Naive thymus-derived CD4-positive, alpha-beta T cell (primary cell): ENCODE measurements at regions not wholly inside any gene's neighbourhood (a gene's known extent, or its start where the extent isn't known, plus 50 kb on each side); places are given as distances from the start of the nearest gene placed in this dataset.

Experiments
- ATAC-seq: fragments of 150-1000 bp; cut with Tn5 transposase; 2 replicates; pipeline ENCODE4 v1.10.0; 2021; ENCODE audit warnings: mild to moderate bottlenecking, moderate library complexity
- CTCF ChIA-PET: fragments of 350-600 bp; sonication (Branson Sonifier 250); formaldehyde crosslinking; loops from one replicate; lab custom pipeline; 2021; ENCODE audit warnings: antibody characterized with exemption; lab: Charles Lee
- POLR2A ChIA-PET: fragments of 350-600 bp; sonication (Branson Sonifier 250); formaldehyde crosslinking; loops from one replicate; lab custom pipeline; 2021; ENCODE audit warnings: antibody characterized with exemption, inconsistent platforms; lab: Charles Lee
- DNase-seq, 9 donors: peaks; one replicate each; pipeline versions ENCODE4 v3.0.0 to v3.0.0-alpha.2; 2020 to 2022; ENCODE audit warnings: mixed read lengths in 1 of 9
- H3K27ac ChIP-seq: one replicate; pipeline ENCODE4 v1.7.0; 2013; ENCODE audit warnings: mild to moderate bottlenecking, low read depth, low read length, moderate library complexity
- H3K27me3 ChIP-seq, 2 donors: one replicate each; pipeline ENCODE4 v1.7.0; 2013; ENCODE audit warnings: low read length in 2 of 2, mild to moderate bottlenecking in 2 of 2, moderate library complexity in 2 of 2; ENCODE audit not compliant: control insufficient read depth in 2 of 2, insufficient read depth in 2 of 2
- H3K36me3 ChIP-seq, 3 experiments: 1 replicate in 2 of 3; 2 replicates in 1 of 3; pipeline ENCODE4 v1.7.0; 2013; ENCODE audit warnings: low read length in 3 of 3, mild to moderate bottlenecking in 3 of 3, moderate library complexity in 1 of 3; ENCODE audit not compliant: insufficient read depth in 3 of 3, control insufficient read depth in 2 of 3
- H3K4me1 ChIP-seq, 2 donors: one replicate each; pipeline ENCODE4 v1.7.0; 2013; ENCODE audit warnings: low read length in 2 of 2, mild to moderate bottlenecking in 2 of 2, moderate library complexity in 1 of 2; ENCODE audit not compliant: control insufficient read depth in 2 of 2, insufficient read depth in 2 of 2
- H3K4me3 ChIP-seq: 2 replicates; pipeline ENCODE4 v1.7.0; 2013; ENCODE audit warnings: mild to moderate bottlenecking, low read length
- H3K9me3 ChIP-seq, 3 experiments: 1 replicate in 2 of 3; 2 replicates in 1 of 3; pipeline ENCODE4 v1.7.0; 2013; ENCODE audit warnings: low read length in 3 of 3; ENCODE audit not compliant: control insufficient read depth in 2 of 3
- H3K27ac Mint-ChIP-seq, 9 donors: one replicate each; pipeline ENCODE4 v1.8.0; 2020 to 2022; ENCODE audit warnings: mixed read lengths in 9 of 9, mild to moderate bottlenecking in 8 of 9, moderate library complexity in 5 of 9, inconsistent platforms in 2 of 9
- H3K27me3 Mint-ChIP-seq, 5 donors: one replicate each; pipeline ENCODE4 v1.8.0; 2021 to 2022; ENCODE audit warnings: mixed read lengths in 5 of 5, mild to moderate bottlenecking in 1 of 5
- H3K36me3 Mint-ChIP-seq, 5 donors: one replicate each; pipeline ENCODE4 v1.8.0; 2020 to 2022; ENCODE audit warnings: mixed read lengths in 5 of 5, mild to moderate bottlenecking in 3 of 5, inconsistent platforms in 1 of 5
- H3K4me1 Mint-ChIP-seq, 7 donors: one replicate each; pipeline ENCODE4 v1.8.0; 2020 to 2022; ENCODE audit warnings: mixed read lengths in 7 of 7, mild to moderate bottlenecking in 3 of 7, inconsistent platforms in 1 of 7
- H3K4me3 Mint-ChIP-seq, 10 donors: one replicate each; pipeline ENCODE4 v1.8.0; 2020 to 2022; ENCODE audit warnings: mild to moderate bottlenecking in 10 of 10, mixed read lengths in 10 of 10, moderate library complexity in 6 of 10, inconsistent platforms in 2 of 10
- H3K9me3 Mint-ChIP-seq, 11 donors: one replicate each; pipeline ENCODE4 v1.8.0; 2020 to 2022; ENCODE audit warnings: mixed read lengths in 11 of 11, mild to moderate bottlenecking in 4 of 11, inconsistent platforms in 1 of 11, moderate library complexity in 1 of 11
- intact Hi-C, 2 donors: fragments of 100-400 bp; cut with micrococcal nuclease; formaldehyde crosslinking; loops; one replicate each; pipeline ENCODE4 v1.15.1; 2023

GRCh38 chr14:48874711-48875110 lies 711.5 kb downstream of the RPS29 start:
- peaks cover 0 to 2% (median 0%) of the 10 kb centered on the region in 11 donors for H3K9me3 Mint-ChIP-seq
- DNase-seq: no peak
- no peak overlapping the region for H3K27ac ChIP-seq
- CTCF ChIA-PET: no interaction called here
- no peaks in the 10 kb centered on the region for H3K27me3 ChIP-seq
- no peaks in the 10 kb centered on the region for H3K36me3 Mint-ChIP-seq
- H3K4me3 ChIP-seq: no peak overlapping the region
- no peak for ATAC-seq
- H3K4me3 Mint-ChIP-seq: no peak overlapping the region
- H3K27ac Mint-ChIP-seq: no peak overlapping the region
- no peaks in the 10 kb centered on the region for H3K36me3 ChIP-seq
- no peaks in the 10 kb centered on the region for H3K9me3 ChIP-seq
- no peaks in the 10 kb centered on the region for H3K27me3 Mint-ChIP-seq
- H3K4me1 ChIP-seq: no peaks in the 10 kb centered on the region
- intact Hi-C loops: no loop called here
- POLR2A ChIA-PET: no interaction called here
- no peaks in the 10 kb centered on the region for H3K4me1 Mint-ChIP-seq

GRCh38 chr14:48857366-48857765 lies 728.8 kb downstream of the RPS29 start:
- H3K4me1 ChIP-seq: no peaks in the 10 kb centered on the region
- peaks cover 0 to 6% (median 0%) of the 10 kb centered on the region in 11 donors for H3K9me3 Mint-ChIP-seq

GRCh38 chr14:48853159-48853558 lies 733.0 kb downstream of the RPS29 start:
- peaks cover 0 to 6% (median 0%) of the 10 kb centered on the region in 11 donors for H3K9me3 Mint-ChIP-seq

More at GRCh38 chr14:48857366-48857765, 728.8 kb downstream of the RPS29 start:
- Histone ChIP-seq H3K27me3 (no peaks in the 10 kb centered on the region), H3K36me3 (no peaks in the 10 kb centered on the region), H3K4me3 (no peak overlapping the region), H3K27ac (no peak overlapping the region), H3K9me3 (no peaks in the 10 kb centered on the region)
- ChIA-PET CTCF (no interaction called here), POLR2A (no interaction called here)
- Mint-ChIP-seq H3K4me1 (no peaks in the 10 kb centered on the region), H3K36me3 (no peaks in the 10 kb centered on the region), H3K27ac (no peak overlapping the region), H3K27me3 (peaks cover 0 to 5% (median 0%) of the 10 kb centered on the region in 5 donors), H3K4me3 (no peak overlapping the region)
- intact Hi-C loops: no loop called here
- ATAC-seq (no peak), DNase-seq (no peak)

DNA sequence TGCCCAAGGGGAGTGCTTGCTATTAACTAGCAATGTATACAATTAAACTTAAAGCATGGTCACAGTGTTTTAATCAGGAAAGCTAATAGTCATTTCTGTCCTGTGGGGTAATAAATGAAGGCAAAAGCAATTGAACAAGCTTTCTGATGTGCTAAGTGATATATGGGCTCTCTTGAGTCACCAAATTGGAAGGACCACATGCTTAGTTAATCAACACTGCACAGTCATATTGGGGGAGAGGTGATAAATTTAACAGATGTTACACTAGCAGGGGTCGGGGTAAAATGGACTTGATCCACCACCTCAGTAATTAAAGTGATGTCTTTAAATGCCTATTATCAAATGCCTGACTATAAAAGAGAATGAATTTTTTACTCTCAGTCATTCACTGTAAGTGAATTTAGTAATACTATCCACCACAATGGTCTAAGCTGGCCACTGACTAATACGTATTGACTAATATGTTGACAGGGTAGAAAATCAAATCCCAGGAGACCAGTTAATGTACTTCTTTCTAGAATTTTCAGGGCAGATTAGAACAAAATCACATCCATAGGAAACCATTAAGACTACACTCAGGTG lies 736.3 kb downstream of the RPS29 start:
- no peak overlapping the region for H3K27ac ChIP-seq
- no peaks in the 10 kb centered on the region for H3K4me1 ChIP-seq
- POLR2A ChIA-PET: no interaction called here
- Mint-ChIP-seq H3K9me3 (peaks cover 0 to 11% (median 2%) of the 10 kb centered on the region in 11 donors), H3K36me3 (no peaks in the 10 kb centered on the region), H3K27ac (no peak overlapping the region), H3K4me1 (no peaks in the 10 kb centered on the region), H3K4me3 (no peak overlapping the region), H3K27me3 (peaks cover 0 to 5% (median 0%) of the 10 kb centered on the region in 5 donors)
- no peaks in the 10 kb centered on the region for H3K9me3 ChIP-seq
- intact Hi-C loops: no loop called here
- no peak overlapping the region for H3K4me3 ChIP-seq
- CTCF ChIA-PET: no interaction called here
- no peak for ATAC-seq
- H3K36me3 ChIP-seq: no peaks in the 10 kb centered on the region
- no peak for DNase-seq
- no peaks in the 10 kb centered on the region for H3K27me3 ChIP-seq

More at GRCh38 chr14:48853159-48853558, 733.0 kb downstream of the RPS29 start:
- Mint-ChIP-seq H3K4me1 (no peaks in the 10 kb centered on the region), H3K4me3 (no peak overlapping the region), H3K36me3 (no peaks in the 10 kb centered on the region), H3K27me3 (peaks cover 0 to 5% (median 0%) of the 10 kb centered on the region in 5 donors), H3K27ac (no peak overlapping the region)
- ChIA-PET POLR2A (no interaction called here), CTCF (no interaction called here)
- intact Hi-C loops: no loop called here
- Histone ChIP-seq H3K4me3 (no peak overlapping the region), H3K27ac (no peak overlapping the region), H3K9me3 (no peaks in the 10 kb centered on the region), H3K36me3 (no peaks in the 10 kb centered on the region), H3K27me3 (no peaks in the 10 kb centered on the region), H3K4me1 (no peaks in the 10 kb centered on the region)
- ATAC-seq: no peak
- no peak for DNase-seq

DNA sequence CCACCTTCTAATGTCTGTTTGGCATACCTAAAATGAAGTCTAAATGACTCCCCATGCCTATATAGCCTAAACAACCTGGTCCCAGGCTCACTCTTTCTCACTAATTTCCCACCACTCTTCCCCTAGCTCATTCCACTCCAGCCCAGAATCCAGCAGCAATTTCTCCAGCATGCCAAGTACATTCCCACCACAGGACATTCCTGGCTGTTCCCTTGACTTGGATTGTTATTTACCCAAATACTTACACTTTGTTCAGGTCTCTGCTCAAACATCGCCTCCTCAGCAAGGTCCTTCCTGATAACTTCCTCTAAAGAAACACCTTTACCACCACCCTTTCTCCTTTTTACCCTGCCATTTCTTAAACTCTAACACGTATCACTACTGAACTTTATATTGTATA lies 743.4 kb downstream of the RPS29 start:
- H3K4me3 Mint-ChIP-seq: no peak overlapping the region
- H3K36me3 Mint-ChIP-seq: no peaks in the 10 kb centered on the region
- H3K4me1 ChIP-seq: no peaks in the 10 kb centered on the region
- no peak overlapping the region for H3K27ac Mint-ChIP-seq
- DNase-seq: no peak
- H3K4me3 ChIP-seq: no peak overlapping the region
- no peak overlapping the region for H3K27ac ChIP-seq
- no peaks in the 10 kb centered on the region for H3K27me3 ChIP-seq
- H3K9me3 ChIP-seq: no peaks in the 10 kb centered on the region
- H3K36me3 ChIP-seq: no peaks in the 10 kb centered on the region
- ChIA-PET CTCF (no interaction called here), POLR2A (no interaction called here)
- ATAC-seq: no peak
- no peaks in the 10 kb centered on the region for H3K4me1 Mint-ChIP-seq
- intact Hi-C loops: no loop called here
- peaks cover 0 to 3% (median 0%) of the 10 kb centered on the region in 5 donors for H3K27me3 Mint-ChIP-seq
- H3K9me3 Mint-ChIP-seq: peaks cover 0 to 7% (median 0%) of the 10 kb centered on the region in 11 donors

GRCh38 chr14:48826058-48826457 lies 760.1 kb downstream of the RPS29 start:
- no peak overlapping the region for H3K27ac Mint-ChIP-seq
- CTCF ChIA-PET: no interaction called here
- H3K27ac ChIP-seq: no peak overlapping the region
- no peaks in the 10 kb centered on the region for H3K9me3 ChIP-seq
- ATAC-seq: no peak
- H3K27me3 ChIP-seq: no peaks in the 10 kb centered on the region
- no peaks in the 10 kb centered on the region for H3K36me3 Mint-ChIP-seq
- no peaks in the 10 kb centered on the region for H3K4me1 ChIP-seq
- intact Hi-C loops: no loop called here
- no peaks in the 10 kb centered on the region for H3K27me3 Mint-ChIP-seq
- no peaks in the 10 kb centered on the region for H3K36me3 ChIP-seq
- H3K4me1 Mint-ChIP-seq: no peaks in the 10 kb centered on the region
- POLR2A ChIA-PET: no interaction called here
- peaks cover 0 to 5% (median 1%) of the 10 kb centered on the region in 11 donors for H3K9me3 Mint-ChIP-seq
- H3K4me3 Mint-ChIP-seq: no peak overlapping the region
- no peak overlapping the region for H3K4me3 ChIP-seq
- no peak for DNase-seq

GRCh38 chr14:48814562-48814961 lies 771.6 kb downstream of the RPS29 start:
- Histone ChIP-seq H3K4me1 (no peaks in the 10 kb centered on the region), H3K36me3 (no peaks in the 10 kb centered on the region), H3K9me3 (no peaks in the 10 kb centered on the region), H3K27ac (no peak overlapping the region), H3K27me3 (no peaks in the 10 kb centered on the region), H3K4me3 (no peak overlapping the region)
- ChIA-PET POLR2A (no interaction called here), CTCF (no interaction called here)
- no peaks in the 10 kb centered on the region for H3K36me3 Mint-ChIP-seq
- DNase-seq (no peak), ATAC-seq (no peak)
- no peak overlapping the region for H3K27ac Mint-ChIP-seq
- H3K9me3 Mint-ChIP-seq: peaks cover 0 to 20% (median 0%) of the 10 kb centered on the region in 11 donors
- H3K4me3 Mint-ChIP-seq: no peak overlapping the region
- intact Hi-C loops: no loop called here
- H3K4me1 Mint-ChIP-seq: no peaks in the 10 kb centered on the region
- H3K27me3 Mint-ChIP-seq: no peaks in the 10 kb centered on the region
